CD14-positive monocyte (primary cell): ENCODE measurements at regions not wholly inside any gene's neighbourhood (a gene's known extent, or its start where the extent isn't known, plus 50 kb on each side); places are given as distances from the start of the nearest gene placed in this dataset.

Experiments
- DNase-seq, 3 donors: peaks; one replicate each; pipeline ENCODE4 v3.0.0-alpha.2; 2011 to 2022
- H2AFZ ChIP-seq: 2 replicates; pipeline ENCODE4 v1.6.0; 2012; ENCODE audit warnings: mild to moderate bottlenecking, low read depth, low read length, inconsistent platforms; ENCODE audit not compliant: insufficient read depth, poor library complexity, severe bottlenecking
- H3K27ac ChIP-seq, 2 donors: 1 replicate in 1 of 2; 2 replicates in 1 of 2; pipeline ENCODE4 v1.5.1; 2012 to 2013; ENCODE audit warnings: low read length in 2 of 2, control low read depth in 1 of 2, inconsistent platforms in 1 of 2, low read depth in 1 of 2, mild to moderate bottlenecking in 1 of 2
- H3K27me3 ChIP-seq, 2 donors: one replicate each; pipeline versions ENCODE4 v1.6.0 to v1.6.1; 2011 to 2013; ENCODE audit warnings: low read length in 2 of 2; ENCODE audit not compliant: control insufficient read depth in 2 of 2, insufficient read depth in 2 of 2
- H3K36me3 ChIP-seq, 2 donors: replicated peaks in 1 of 2; 1 replicate in 1 of 2; 2 replicates in 1 of 2; pipeline versions ENCODE4 v1.5.1 to v1.6.1; 2012 to 2013; ENCODE audit warnings: low read length in 2 of 2, control low read depth in 1 of 2, inconsistent platforms in 1 of 2, mild to moderate bottlenecking in 1 of 2; ENCODE audit not compliant: insufficient read depth in 2 of 2, control insufficient read depth in 1 of 2
- H3K4me1 ChIP-seq, 2 donors: 1 replicate in 1 of 2; 2 replicates in 1 of 2; pipeline versions ENCODE4 v1.5.1 to v1.6.1; 2012 to 2013; ENCODE audit warnings: low read length in 2 of 2, control low read depth in 1 of 2, inconsistent platforms in 1 of 2, mild to moderate bottlenecking in 1 of 2, moderate library complexity in 1 of 2; ENCODE audit not compliant: insufficient read depth in 2 of 2, control insufficient read depth in 1 of 2
- H3K4me2 ChIP-seq: replicated peaks from 2 replicates; pipeline ENCODE3; 2012; ENCODE audit warnings: low read length, moderate library complexity, mild to moderate bottlenecking; ENCODE audit not compliant: poor library complexity, severe bottlenecking; ENCODE audit errors: extremely low read depth
- H3K4me3 ChIP-seq, 3 experiments: fragments of 200-600 bp in 1 of 3; sonication (generic) in 1 of 3; replicated peaks in 1 of 3; 1 replicate in 2 of 3; 2 replicates in 1 of 3; pipeline ENCODE4 v1.5.1; 2011 to 2013; ENCODE audit warnings: low read length in 3 of 3, mild to moderate bottlenecking in 3 of 3, control low read depth in 2 of 3, low read depth in 2 of 3, inconsistent platforms in 1 of 3, moderate library complexity in 1 of 3
- H3K79me2 ChIP-seq: 2 replicates; pipeline ENCODE4 v1.6.0; 2012; ENCODE audit warnings: mild to moderate bottlenecking, control low read depth, inconsistent platforms, low read length, moderate library complexity; ENCODE audit not compliant: insufficient read depth
- H3K9ac ChIP-seq: 2 replicates; pipeline ENCODE4 v1.6.0; 2017; ENCODE audit warnings: low read length, mild to moderate bottlenecking; ENCODE audit not compliant: insufficient read depth, poor library complexity, severe bottlenecking
- H3K9me3 ChIP-seq, 2 donors: replicated peaks in 1 of 2; 1 replicate in 1 of 2; 2 replicates in 1 of 2; pipeline versions ENCODE4 v1.5.1 to v1.6.1; 2012 to 2013; ENCODE audit warnings: low read length in 2 of 2, control low read depth in 1 of 2; ENCODE audit not compliant: control insufficient read depth in 1 of 2, insufficient read depth in 1 of 2
- H4K20me1 ChIP-seq: 2 replicates; pipeline ENCODE4 v1.6.0; 2012; ENCODE audit warnings: mild to moderate bottlenecking, low read length, control low read depth, moderate library complexity; ENCODE audit not compliant: insufficient read depth
- H3K27ac Mint-ChIP-seq, 7 donors: one replicate each; pipeline ENCODE4 v1.8.0; 2020; ENCODE audit warnings: mild to moderate bottlenecking in 7 of 7, mixed read lengths in 7 of 7, moderate library complexity in 6 of 7, inconsistent platforms in 2 of 7
- H3K27me3 Mint-ChIP-seq, 3 donors: one replicate each; pipeline ENCODE4 v1.8.0; 2021 to 2022; ENCODE audit warnings: low read depth in 3 of 3, mild to moderate bottlenecking in 3 of 3, mixed read lengths in 3 of 3, moderate library complexity in 3 of 3, inconsistent platforms in 1 of 3
- H3K36me3 Mint-ChIP-seq, 2 donors: one replicate each; pipeline ENCODE4 v1.8.0; 2020; ENCODE audit warnings: mixed read lengths in 2 of 2, inconsistent platforms in 1 of 2, mild to moderate bottlenecking in 1 of 2
- H3K4me1 Mint-ChIP-seq: one replicate; pipeline ENCODE4 v1.8.0; 2020; ENCODE audit warnings: mild to moderate bottlenecking, mixed read lengths
- H3K4me3 Mint-ChIP-seq, 2 donors: one replicate each; pipeline ENCODE4 v1.8.0; 2020; ENCODE audit warnings: mild to moderate bottlenecking in 2 of 2, mixed read lengths in 2 of 2, moderate library complexity in 1 of 2
- H3K9me3 Mint-ChIP-seq, 7 donors: one replicate each; pipeline ENCODE4 v1.8.0; 2020 to 2022; ENCODE audit warnings: mixed read lengths in 7 of 7, mild to moderate bottlenecking in 6 of 7, moderate library complexity in 6 of 7, inconsistent platforms in 2 of 7
- WGBS: methylation state at CpG from one replicate; pipeline ENCODE4 v1.1.5; 2013; ENCODE audit warnings: missing lambda C conversion rate; ENCODE audit not compliant: insufficient coverage; 5-methylcytosine and 5-hydroxymethylcytosine counted together
- intact Hi-C, 2 donors: fragments of 100-400 bp; cut with micrococcal nuclease; formaldehyde crosslinking; loops; one replicate each; pipeline versions ENCODE4 v1.15.0 to v1.15.1; 2023
- TF ChIP-seq, protein P1 (sequence below): fragments of 200-600 bp; IDR thresholded peaks from one replicate; pipeline ENCODE4 v1.8.0; 2022; ENCODE audit warnings: antibody characterized with exemption, mild to moderate bottlenecking

DNA sequence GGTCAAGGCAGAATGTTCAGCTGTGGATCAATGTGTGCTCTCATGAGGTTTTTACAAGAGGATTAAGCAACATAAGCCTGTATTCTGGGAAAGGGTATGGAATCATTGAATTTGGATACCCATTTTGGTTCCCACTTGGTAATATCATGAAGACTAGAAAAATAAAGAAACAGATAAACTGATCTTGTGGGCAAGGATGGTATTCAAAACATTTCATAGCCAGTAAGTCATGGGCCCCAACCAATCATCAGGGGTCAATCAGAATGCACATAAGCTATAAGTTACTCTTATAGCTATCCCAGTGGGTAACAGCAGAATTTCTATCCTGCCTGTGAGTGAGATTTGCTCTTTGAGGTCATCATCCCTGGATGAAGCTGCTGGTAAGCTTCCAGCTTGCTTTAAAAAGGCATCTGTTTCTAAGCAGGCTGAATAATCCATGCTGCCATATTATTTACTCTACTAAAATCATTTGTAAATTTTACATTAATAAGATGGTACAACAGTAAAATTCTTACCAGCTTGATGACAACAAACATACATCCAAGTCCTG lies 291.2 kb downstream of the RAD51AP2 start:
- peaks cover 0 to 3% (median 2%) of the 10 kb centered on the region in 7 donors for H3K9me3 Mint-ChIP-seq
- no peaks in the 10 kb centered on the region for H3K36me3 Mint-ChIP-seq
- Histone ChIP-seq H3K27me3 (no peaks in the 10 kb centered on the region), H3K9me3 (no peaks in the 10 kb centered on the region), H3K4me2 (no peak overlapping the region), H3K4me1 (no peaks in the 10 kb centered on the region), H4K20me1 (no peaks in the 10 kb centered on the region), H2AFZ (no peak overlapping the region), H3K36me3 (no peaks in the 10 kb centered on the region), H3K27ac (no peak overlapping the region), H3K4me3 (no peak overlapping the region), H3K9ac (no peak overlapping the region), H3K79me2 (no peaks in the 10 kb centered on the region)
- DNase-seq: no peak
- TF ChIP-seq, protein P1, sequence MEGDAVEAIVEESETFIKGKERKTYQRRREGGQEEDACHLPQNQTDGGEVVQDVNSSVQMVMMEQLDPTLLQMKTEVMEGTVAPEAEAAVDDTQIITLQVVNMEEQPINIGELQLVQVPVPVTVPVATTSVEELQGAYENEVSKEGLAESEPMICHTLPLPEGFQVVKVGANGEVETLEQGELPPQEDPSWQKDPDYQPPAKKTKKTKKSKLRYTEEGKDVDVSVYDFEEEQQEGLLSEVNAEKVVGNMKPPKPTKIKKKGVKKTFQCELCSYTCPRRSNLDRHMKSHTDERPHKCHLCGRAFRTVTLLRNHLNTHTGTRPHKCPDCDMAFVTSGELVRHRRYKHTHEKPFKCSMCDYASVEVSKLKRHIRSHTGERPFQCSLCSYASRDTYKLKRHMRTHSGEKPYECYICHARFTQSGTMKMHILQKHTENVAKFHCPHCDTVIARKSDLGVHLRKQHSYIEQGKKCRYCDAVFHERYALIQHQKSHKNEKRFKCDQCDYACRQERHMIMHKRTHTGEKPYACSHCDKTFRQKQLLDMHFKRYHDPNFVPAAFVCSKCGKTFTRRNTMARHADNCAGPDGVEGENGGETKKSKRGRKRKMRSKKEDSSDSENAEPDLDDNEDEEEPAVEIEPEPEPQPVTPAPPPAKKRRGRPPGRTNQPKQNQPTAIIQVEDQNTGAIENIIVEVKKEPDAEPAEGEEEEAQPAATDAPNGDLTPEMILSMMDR: no peak
- no peaks in the 10 kb centered on the region for H3K27me3 Mint-ChIP-seq
- no peaks in the 10 kb centered on the region for H3K4me1 Mint-ChIP-seq
- intact Hi-C loops: no loop called here
- H3K27ac Mint-ChIP-seq: no peak overlapping the region
- H3K4me3 Mint-ChIP-seq: no peak overlapping the region

GRCh38 chr2:17223211-17223610 lies 295.0 kb downstream of the RAD51AP2 start:
- H3K4me3 Mint-ChIP-seq: no peak overlapping the region
- DNase-seq: no peak
- H3K27me3 Mint-ChIP-seq: peaks cover 0 to 1% (median 0%) of the 10 kb centered on the region in 3 donors
- no peaks in the 10 kb centered on the region for H3K36me3 Mint-ChIP-seq
- Histone ChIP-seq H3K27ac (no peak overlapping the region), H3K36me3 (no peaks in the 10 kb centered on the region), H3K27me3 (no peaks in the 10 kb centered on the region), H3K79me2 (no peaks in the 10 kb centered on the region), H4K20me1 (no peaks in the 10 kb centered on the region), H3K4me2 (no peak overlapping the region), H3K9me3 (no peaks in the 10 kb centered on the region), H3K4me3 (no peak overlapping the region), H3K9ac (no peak overlapping the region), H3K4me1 (no peaks in the 10 kb centered on the region), H2AFZ (no peak overlapping the region)
- WGBS: no CpG with 5 or more reads among the region's 4 CpGs
- intact Hi-C loops: no loop called here
- H3K27ac Mint-ChIP-seq: no peak overlapping the region
- H3K9me3 Mint-ChIP-seq: peaks cover 0 to 3% (median 0%) of the 10 kb centered on the region in 7 donors
- H3K4me1 Mint-ChIP-seq: no peaks in the 10 kb centered on the region
- TF ChIP-seq, protein P1: no peak
